Parathyroid adenoma (tissue), 2 donors: ENCODE measurements at regions not wholly inside any gene's neighbourhood (a gene's known extent, or its start where the extent isn't known, plus 50 kb on each side); places are given as distances from the start of the nearest gene placed in this dataset.

Experiments used
- H2AFZ ChIP-seq: fragments of 300-600 bp; sonication (generic); one replicate; pipeline ENCODE4 v1.7.0; 2017; ENCODE audit warnings: antibody characterized with exemption, mild to moderate bottlenecking
- H3K27ac ChIP-seq: fragments of 300-600 bp; sonication (generic); one replicate; pipeline ENCODE4 v1.7.0; 2017
- H3K27me3 ChIP-seq: fragments of 300-600 bp; sonication (generic); one replicate; pipeline ENCODE4 v1.7.0; 2017; ENCODE audit warnings: low read length; ENCODE audit not compliant: control insufficient read depth, insufficient read depth
- H3K36me3 ChIP-seq: fragments of 300-600 bp; sonication (generic); one replicate; pipeline ENCODE4 v1.7.0; 2017; ENCODE audit warnings: low read length; ENCODE audit not compliant: control insufficient read depth, insufficient read depth
- H3K4me1 ChIP-seq: fragments of 300-600 bp; sonication (generic); one replicate; pipeline ENCODE4 v1.7.0; 2017; ENCODE audit warnings: control low read depth
- H3K4me2 ChIP-seq: fragments of 300-600 bp; sonication (generic); one replicate; pipeline ENCODE4 v1.7.0; 2017; ENCODE audit warnings: low read length
- H3K4me3 ChIP-seq: fragments of 300-600 bp; sonication (generic); one replicate; pipeline ENCODE4 v1.7.0; 2017; ENCODE audit warnings: low read depth, low read length
- H3K79me2 ChIP-seq: fragments of 300-600 bp; sonication (generic); one replicate; pipeline ENCODE4 v1.7.0; 2017; ENCODE audit warnings: control low read depth
- H3K9ac ChIP-seq: fragments of 300-600 bp; sonication (generic); one replicate; pipeline ENCODE4 v1.7.0; 2017; ENCODE audit warnings: mild to moderate bottlenecking
- H3K9me3 ChIP-seq: fragments of 300-600 bp; sonication (generic); one replicate; pipeline ENCODE4 v1.7.0; 2017; ENCODE audit warnings: low read length; ENCODE audit not compliant: control insufficient read depth
- CTCF ChIP-seq: fragments of 300-600 bp; sonication (generic); IDR thresholded peaks from one replicate; pipeline ENCODE4 v1.7.0; 2017; ENCODE audit warnings: antibody characterized with exemption, mild to moderate bottlenecking
- donor health status: primary hyperparathyroidism.

DNA sequence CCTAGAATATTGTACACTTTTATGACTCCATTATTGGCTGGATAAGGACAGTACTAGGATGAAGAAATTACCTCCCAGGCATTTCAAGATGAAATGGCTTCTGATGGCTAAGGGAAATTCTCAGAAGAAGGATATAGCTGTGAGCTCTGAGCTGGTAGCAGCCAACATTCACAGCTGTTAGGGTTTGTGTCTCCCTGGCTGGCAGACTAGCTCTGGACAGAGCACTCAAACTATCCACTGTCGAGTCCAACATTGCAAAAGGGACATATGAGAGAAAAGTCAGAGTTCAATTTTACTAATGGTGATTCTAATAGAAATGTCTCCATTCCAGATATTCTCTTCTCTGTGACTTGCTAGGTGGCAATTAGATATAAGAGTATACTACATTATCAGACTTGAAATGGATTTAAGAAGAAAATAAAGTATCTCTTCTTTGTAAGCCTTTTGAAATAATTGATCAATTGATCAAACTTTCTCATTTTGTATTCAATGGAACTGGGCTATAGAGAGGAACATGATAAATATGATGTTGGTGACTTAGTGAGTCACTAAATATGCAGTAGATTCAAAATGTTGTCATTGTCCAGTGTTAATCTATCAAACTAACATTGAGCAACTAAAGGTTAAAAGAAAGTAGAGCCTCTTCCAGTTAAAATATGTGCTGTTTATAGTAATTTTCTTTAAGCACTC lies 1920.3 kb downstream of the SUCLG1 start:
- H3K27me3 ChIP-seq: no peaks in the 10 kb centered on the region
- TF ChIP-seq CTCF: no peak
- no peaks in the 10 kb centered on the region for H3K4me1 ChIP-seq
- H3K79me2 ChIP-seq: no peaks in the 10 kb centered on the region
- H3K4me2 ChIP-seq: no peak overlapping the region
- H2AFZ ChIP-seq: no peak overlapping the region
- no peak overlapping the region for H3K9ac ChIP-seq
- no peak overlapping the region for H3K4me3 ChIP-seq
- no peaks in the 10 kb centered on the region for H3K36me3 ChIP-seq
- H3K27ac ChIP-seq: no peak overlapping the region
- no peaks in the 10 kb centered on the region for H3K9me3 ChIP-seq

DNA sequence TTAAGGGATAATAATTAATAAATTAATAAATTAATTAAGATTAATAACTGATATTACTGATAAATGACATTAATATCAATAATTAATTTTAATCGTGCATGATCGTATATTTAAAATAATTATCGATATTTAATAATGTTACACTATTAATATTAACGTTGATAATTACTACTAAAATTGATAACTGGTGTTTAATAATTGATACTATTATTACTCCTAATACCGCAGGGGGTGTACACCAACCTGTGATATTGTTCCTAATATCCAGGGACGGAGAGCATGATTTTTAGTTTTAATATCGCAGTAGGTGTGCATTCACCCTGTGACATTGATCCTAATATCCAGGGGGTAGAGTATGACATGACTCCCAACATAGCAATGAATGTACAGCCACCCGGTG lies 1930.8 kb downstream of the SUCLG1 start:
- Histone ChIP-seq H3K4me1 (no peaks in the 10 kb centered on the region), H3K27me3 (no peaks in the 10 kb centered on the region), H3K9me3 (no peaks in the 10 kb centered on the region), H3K9ac (no peak overlapping the region), H3K27ac (no peak overlapping the region), H2AFZ (no peak overlapping the region), H3K4me3 (no peak overlapping the region), H3K79me2 (no peaks in the 10 kb centered on the region), H3K36me3 (no peaks in the 10 kb centered on the region), H3K4me2 (no peak overlapping the region)
- no peak for TF ChIP-seq CTCF

- Histone ChIP-seq H3K27me3 (no peaks in the 10 kb centered on the region), H3K9ac (no peak overlapping the region), H3K27ac (no peak overlapping the region), H3K36me3 (no peaks in the 10 kb centered on the region), H3K4me2 (no peak overlapping the region), H3K4me1 (no peaks in the 10 kb centered on the region), H2AFZ (no peak overlapping the region), H3K79me2 (no peaks in the 10 kb centered on the region), H3K4me3 (no peak overlapping the region), H3K9me3 (no peaks in the 10 kb centered on the region)
- no peak for TF ChIP-seq CTCF
Observed at GRCh38 chr2:82527124-82527523, 1932.0 kb downstream of the SUCLG1 start.

DNA sequence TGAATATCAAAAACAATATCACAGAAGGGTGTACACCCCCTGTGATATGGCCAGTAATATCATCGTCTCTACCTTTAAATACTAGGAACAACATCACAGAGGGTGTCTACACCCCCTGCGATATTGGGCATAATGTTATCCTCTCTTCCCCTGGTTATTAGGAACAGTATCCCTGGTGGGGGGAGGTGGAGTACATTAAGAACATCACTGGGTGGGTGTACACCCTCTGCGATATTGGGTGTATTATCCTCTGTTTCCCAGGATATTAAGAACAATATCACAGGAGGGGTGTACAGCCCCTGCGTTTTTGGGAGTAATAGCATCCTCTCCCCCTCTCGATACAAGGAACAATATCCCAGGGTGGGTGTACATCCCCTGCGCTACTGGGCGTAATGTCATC lies 1932.8 kb downstream of the SUCLG1 start:
- H3K27ac ChIP-seq: no peak overlapping the region
- no peak for TF ChIP-seq CTCF
- H3K4me2 ChIP-seq: no peak overlapping the region
- H3K79me2 ChIP-seq: no peaks in the 10 kb centered on the region
- no peaks in the 10 kb centered on the region for H3K9me3 ChIP-seq
- no peak overlapping the region for H3K4me3 ChIP-seq
- H2AFZ ChIP-seq: no peak overlapping the region
- no peaks in the 10 kb centered on the region for H3K4me1 ChIP-seq
- no peak overlapping the region for H3K9ac ChIP-seq
- H3K36me3 ChIP-seq: no peaks in the 10 kb centered on the region
- H3K27me3 ChIP-seq: no peaks in the 10 kb centered on the region

GRCh38 chr2:82525744-82526143 lies 1933.3 kb downstream of the SUCLG1 start:
- Histone ChIP-seq H3K79me2 (no peaks in the 10 kb centered on the region), H3K9ac (no peak overlapping the region), H2AFZ (no peak overlapping the region), H3K27ac (no peak overlapping the region), H3K27me3 (no peaks in the 10 kb centered on the region), H3K36me3 (no peaks in the 10 kb centered on the region), H3K4me1 (no peaks in the 10 kb centered on the region), H3K9me3 (no peaks in the 10 kb centered on the region), H3K4me2 (no peak overlapping the region), H3K4me3 (no peak overlapping the region)
- TF ChIP-seq CTCF: no peak
